MM.1S (cell line): ENCODE measurements at regions not wholly inside any gene's neighbourhood (a gene's known extent, or its start where the extent isn't known, plus 50 kb on each side); places are given as distances from the start of the nearest gene placed in this dataset.

Experiments used
- EZH2 ChIP-seq: fragments of 300-600 bp; sonication (generic); optimal IDR thresholded peaks from 2 replicates; pipeline ENCODE3; 2017; ENCODE audit warnings: low read depth, mild to moderate bottlenecking, antibody characterized with exemption, low read length, mixed read lengths
- EZH2phosphoT487 ChIP-seq: fragments of 300-600 bp; sonication (generic); IDR thresholded peaks from 2 replicates; pipeline ENCODE4 v1.6.1; 2018; ENCODE audit warnings: antibody characterized with exemption, low read length
- TF ChIP-seq, protein P1 (sequence below): fragments of 300-600 bp; sonication (generic); IDR thresholded peaks from 2 replicates; pipeline ENCODE4 v1.5.1; 2016; ENCODE audit warnings: antibody characterized with exemption, low read length, mixed read lengths

DNA sequence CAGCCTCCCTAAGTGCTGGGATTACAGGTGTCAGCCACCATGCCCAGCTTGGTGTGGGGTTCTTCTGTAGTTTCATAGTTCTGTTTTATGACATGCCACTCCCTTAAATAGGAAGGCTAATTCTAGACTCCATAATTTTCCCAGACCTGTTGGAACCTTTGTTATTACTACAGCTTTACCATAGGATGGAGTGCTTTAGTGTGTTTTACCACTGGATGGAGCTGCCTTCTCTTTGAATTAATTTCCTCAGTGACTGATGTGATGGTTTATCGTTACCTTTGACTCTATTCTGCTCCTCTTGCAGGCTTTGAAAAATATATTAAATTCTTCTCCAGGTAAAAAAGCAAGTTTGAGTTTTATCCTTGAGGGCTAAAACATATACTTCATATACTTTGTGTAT, 84.6 kb upstream of the NEK7 start:
- TF ChIP-seq, protein P1, sequence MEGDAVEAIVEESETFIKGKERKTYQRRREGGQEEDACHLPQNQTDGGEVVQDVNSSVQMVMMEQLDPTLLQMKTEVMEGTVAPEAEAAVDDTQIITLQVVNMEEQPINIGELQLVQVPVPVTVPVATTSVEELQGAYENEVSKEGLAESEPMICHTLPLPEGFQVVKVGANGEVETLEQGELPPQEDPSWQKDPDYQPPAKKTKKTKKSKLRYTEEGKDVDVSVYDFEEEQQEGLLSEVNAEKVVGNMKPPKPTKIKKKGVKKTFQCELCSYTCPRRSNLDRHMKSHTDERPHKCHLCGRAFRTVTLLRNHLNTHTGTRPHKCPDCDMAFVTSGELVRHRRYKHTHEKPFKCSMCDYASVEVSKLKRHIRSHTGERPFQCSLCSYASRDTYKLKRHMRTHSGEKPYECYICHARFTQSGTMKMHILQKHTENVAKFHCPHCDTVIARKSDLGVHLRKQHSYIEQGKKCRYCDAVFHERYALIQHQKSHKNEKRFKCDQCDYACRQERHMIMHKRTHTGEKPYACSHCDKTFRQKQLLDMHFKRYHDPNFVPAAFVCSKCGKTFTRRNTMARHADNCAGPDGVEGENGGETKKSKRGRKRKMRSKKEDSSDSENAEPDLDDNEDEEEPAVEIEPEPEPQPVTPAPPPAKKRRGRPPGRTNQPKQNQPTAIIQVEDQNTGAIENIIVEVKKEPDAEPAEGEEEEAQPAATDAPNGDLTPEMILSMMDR, result peak; percentile 15; the same call in 1 of the 2 replicates
- TF ChIP-seq EZH2 (no peak), EZH2phosphoT487 (no peak)
